OCI-LY3 (cell line): ENCODE measurements at regions not wholly inside any gene's neighbourhood (a gene's known extent, or its start where the extent isn't known, plus 50 kb on each side); places are given as distances from the start of the nearest gene placed in this dataset.

Experiments used
- CTCF ChIP-seq: fragments of 200-600, 300-600 bp; sonication (generic); IDR thresholded peaks from 2 replicates; pipeline ENCODE4 v1.5.1; 2014; ENCODE audit warnings: antibody characterized with exemption, low read length, low read depth
- EZH2phosphoT487 ChIP-seq: fragments of 200-600 bp; shearing (Covaris generic); IDR thresholded peaks from 2 replicates; pipeline ENCODE4 v1.6.1; 2018; ENCODE audit warnings: antibody characterized with exemption, mixed run types, low read depth

- TF ChIP-seq CTCF, result no peak
- TF ChIP-seq EZH2phosphoT487, result no peak
These were observed 158.9 kb upstream of the FOXK1 start for GRCh38 chr7:4523219-4523618.
